ENCODE measurements at regions not wholly inside any gene's neighbourhood (a gene's known extent, or its start where the extent isn't known, plus 50 kb on each side); places are given as distances from the start of the nearest gene placed in this dataset.
"Not testable (repeated sequence)": the region's sequence is repeated elsewhere in the genome, so short reads cannot be mapped to it uniquely, and the experiment has no call there.

GRCh38 chr3:157921811-157922210, 184.4 kb downstream of the SHOX2 start:
- in situ Hi-C loops (cut with MboI; ENCODE audit: low sequenced_read_pairs): no loop called here

- in situ Hi-C loops (cut with MboI; ENCODE audit: low sequenced_read_pairs): no loop called here
Observed at GRCh38 chr3:157920822-157921700, 185.2 kb downstream of the SHOX2 start.

GRCh38 chr3:157919319-157919887, 186.8 kb downstream of the SHOX2 start:
- in situ Hi-C loops (cut with MboI; ENCODE audit: low sequenced_read_pairs): no loop called here

GRCh38 chr3:157918402-157918801, 187.8 kb downstream of the SHOX2 start:
- in situ Hi-C loops (cut with MboI; ENCODE audit: low sequenced_read_pairs): no loop called here

GRCh38 chr3:157916672-157917071, 189.5 kb downstream of the SHOX2 start:
- in situ Hi-C loops (cut with MboI; ENCODE audit: low sequenced_read_pairs): no loop called here

GRCh38 chr3:157914882-157915281, 191.3 kb downstream of the SHOX2 start:
- in situ Hi-C loops (cut with MboI; ENCODE audit: low sequenced_read_pairs): no loop called here

- in situ Hi-C loops (cut with MboI; ENCODE audit: low sequenced_read_pairs): no loop called here
Observed at GRCh38 chr3:157913741-157914150, 192.5 kb downstream of the SHOX2 start.

- in situ Hi-C loops (cut with MboI; ENCODE audit: low sequenced_read_pairs): no loop called here
Observed at GRCh38 chr3:157912514-157913451, 193.4 kb downstream of the SHOX2 start.

GRCh38 chr3:157906627-157907026, 199.6 kb downstream of the SHOX2 start:
- in situ Hi-C loops (cut with MboI; ENCODE audit: low sequenced_read_pairs): no loop called here

- in situ Hi-C loops (cut with MboI; ENCODE audit: low sequenced_read_pairs): no loop called here
Observed at GRCh38 chr3:157905885-157906284, 200.3 kb downstream of the SHOX2 start.

GRCh38 chr3:157902680-157903079, 203.5 kb downstream of the SHOX2 start:
- in situ Hi-C loops (cut with MboI; ENCODE audit: low sequenced_read_pairs): not testable (repeated sequence)

GRCh38 chr3:157888040-157888439, 218.2 kb downstream of the SHOX2 start:
- in situ Hi-C loops (cut with MboI; ENCODE audit: low sequenced_read_pairs): no loop called here

- in situ Hi-C loops (cut with MboI; ENCODE audit: low sequenced_read_pairs): no loop called here
Observed at GRCh38 chr3:157876556-157876955, 229.7 kb downstream of the SHOX2 start.

GRCh38 chr3:157872902-157873301, 233.3 kb downstream of the SHOX2 start:
- in situ Hi-C loops (cut with MboI; ENCODE audit: low sequenced_read_pairs): loop anchor here (25.0 kb wide), 2 partner anchors 439 to 564 kb away; no protein-coding TSS in a partner anchor

- in situ Hi-C loops (cut with MboI; ENCODE audit: low sequenced_read_pairs): loop anchor here (25.0 kb wide), 2 partner anchors 440 to 565 kb away; no protein-coding TSS in a partner anchor
Observed at GRCh38 chr3:157871838-157872460, 234.3 kb downstream of the SHOX2 start.

- in situ Hi-C loops (cut with MboI; ENCODE audit: low sequenced_read_pairs): loop anchor here (25.0 kb wide), 2 partner anchors 441 to 566 kb away; no protein-coding TSS in a partner anchor
Observed at GRCh38 chr3:157871248-157871647, 235.0 kb downstream of the SHOX2 start.

- in situ Hi-C loops (cut with MboI; ENCODE audit: low sequenced_read_pairs): loop anchor here (25.0 kb wide), 2 partner anchors 443 to 568 kb away; no protein-coding TSS in a partner anchor
Observed at GRCh38 chr3:157868946-157869345, 237.3 kb downstream of the SHOX2 start.

- in situ Hi-C loops (cut with MboI; ENCODE audit: low sequenced_read_pairs): loop anchor here (25.0 kb wide), 2 partner anchors 444 to 569 kb away; no protein-coding TSS in a partner anchor
Observed at GRCh38 chr3:157868196-157868595, 238.0 kb downstream of the SHOX2 start.

- in situ Hi-C loops (cut with MboI; ENCODE audit: low sequenced_read_pairs): loop anchor here (25.0 kb wide), 2 partner anchors 447 to 572 kb away; no protein-coding TSS in a partner anchor
Observed at GRCh38 chr3:157865352-157866000, 240.7 kb downstream of the SHOX2 start.
